Activated CD4-positive, alpha-beta T cell treated with anti-CD3 and anti-CD28 coated beads, Interleukin-10, Interleukin-2, amounts not matched to agents 100 ng/mL and 50 ng/mL, durations not matched to agents 16 hours and 8 hours (primary cell): ENCODE measurements at regions not wholly inside any gene's neighbourhood (a gene's known extent, or its start where the extent isn't known, plus 50 kb on each side); places are given as distances from the start of the nearest gene placed in this dataset.
"Not testable (repeated sequence)": the region's sequence is repeated elsewhere in the genome, so short reads cannot be mapped to it uniquely, and the experiment has no call there.

Experiments used
- DNase-seq: peaks from one replicate; pipeline ENCODE4 v3.0.0-alpha.2; 2020

DNA sequence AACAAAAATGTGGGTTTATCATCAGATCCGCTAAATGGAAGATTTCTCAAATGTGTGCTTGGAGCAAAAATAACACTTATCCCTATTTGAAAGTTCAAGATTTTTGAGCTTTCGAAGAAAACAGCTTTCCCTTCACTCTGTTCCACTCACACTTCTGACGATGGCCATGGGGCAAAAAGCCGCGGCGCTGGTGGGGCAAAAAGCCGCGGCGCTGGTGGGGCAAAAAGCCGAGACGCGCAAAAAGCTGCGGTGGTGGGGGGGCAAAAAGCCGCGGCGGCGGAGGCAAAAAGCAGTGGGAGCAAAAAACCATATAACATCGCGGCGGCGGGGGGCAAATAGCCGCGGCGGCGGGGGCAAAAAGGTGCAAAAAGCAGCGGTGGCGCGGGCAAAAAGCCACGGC, 1631.5 kb downstream of the RPIA start:
- DNase-seq: not testable (repeated sequence)

DNA sequence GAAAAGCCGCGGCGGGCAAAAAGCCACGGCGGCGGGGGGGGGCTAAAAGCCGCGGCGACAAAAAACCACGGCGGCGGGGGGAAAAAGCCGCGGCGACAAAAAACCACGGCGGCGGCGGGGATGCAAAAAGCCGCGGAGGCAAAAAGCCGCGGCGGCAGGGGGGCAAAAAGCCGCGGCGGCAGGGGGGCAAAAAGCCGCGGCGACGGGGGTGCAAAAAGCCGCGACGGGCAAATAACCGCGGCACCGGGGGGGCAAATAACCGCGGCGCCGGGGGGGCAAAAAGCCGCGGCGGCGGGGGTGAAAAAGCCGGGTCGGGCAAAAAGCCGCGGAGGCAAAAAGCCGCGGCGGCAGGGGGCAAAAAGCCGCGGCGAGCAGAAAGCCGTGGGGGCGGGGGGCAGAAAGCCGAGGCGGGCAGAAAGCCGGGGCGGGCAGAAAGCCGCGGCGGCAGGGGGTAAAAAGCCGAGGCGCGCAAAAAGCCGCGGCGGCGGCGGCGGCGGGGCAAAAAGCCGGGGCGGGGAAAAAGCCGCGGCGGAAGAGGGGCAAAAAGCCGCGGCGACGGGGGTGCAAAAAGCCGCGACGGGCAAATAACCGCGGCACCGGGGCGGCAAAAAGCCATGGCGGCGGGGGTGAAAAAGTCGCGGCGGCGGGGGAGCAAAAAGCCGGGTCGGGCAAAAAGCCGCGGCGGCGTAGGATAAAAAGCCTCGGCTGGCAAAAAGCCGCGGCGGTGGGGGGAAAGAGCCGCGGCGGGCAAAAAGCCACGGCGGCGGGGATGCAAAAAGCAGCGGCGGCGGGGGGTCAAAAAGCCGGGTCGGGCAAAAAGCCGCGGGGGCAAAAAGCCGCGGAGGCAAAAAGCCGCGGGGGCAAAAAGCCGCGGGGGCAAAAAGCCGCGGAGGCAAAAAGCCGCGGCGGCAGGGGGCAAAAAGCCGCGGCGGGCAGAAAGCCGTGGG, 1632.4 kb downstream of the RPIA start:
- DNase-seq: not testable (repeated sequence)

DNA sequence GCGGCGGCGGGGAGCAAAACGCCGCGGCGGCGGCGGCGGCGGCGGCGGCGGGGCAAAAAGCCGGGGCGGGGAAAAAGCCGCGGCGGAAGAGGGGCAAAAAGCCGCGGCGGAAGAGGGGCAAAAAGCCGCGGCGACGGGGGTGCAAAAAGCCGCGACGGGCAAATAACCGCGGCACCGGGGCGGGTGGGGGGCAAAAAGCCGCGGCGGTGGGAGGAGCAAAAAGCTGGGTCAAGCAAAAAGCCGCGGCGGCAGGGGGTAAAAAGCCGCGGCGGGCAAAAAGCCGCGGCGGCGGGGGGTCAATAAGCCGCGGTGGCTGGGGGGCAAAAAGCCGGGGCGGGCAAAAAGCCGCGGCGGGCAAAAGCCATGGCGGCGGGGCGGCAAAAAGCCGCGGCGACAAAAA, 1633.2 kb downstream of the RPIA start:
- DNase-seq: not testable (repeated sequence)

DNA sequence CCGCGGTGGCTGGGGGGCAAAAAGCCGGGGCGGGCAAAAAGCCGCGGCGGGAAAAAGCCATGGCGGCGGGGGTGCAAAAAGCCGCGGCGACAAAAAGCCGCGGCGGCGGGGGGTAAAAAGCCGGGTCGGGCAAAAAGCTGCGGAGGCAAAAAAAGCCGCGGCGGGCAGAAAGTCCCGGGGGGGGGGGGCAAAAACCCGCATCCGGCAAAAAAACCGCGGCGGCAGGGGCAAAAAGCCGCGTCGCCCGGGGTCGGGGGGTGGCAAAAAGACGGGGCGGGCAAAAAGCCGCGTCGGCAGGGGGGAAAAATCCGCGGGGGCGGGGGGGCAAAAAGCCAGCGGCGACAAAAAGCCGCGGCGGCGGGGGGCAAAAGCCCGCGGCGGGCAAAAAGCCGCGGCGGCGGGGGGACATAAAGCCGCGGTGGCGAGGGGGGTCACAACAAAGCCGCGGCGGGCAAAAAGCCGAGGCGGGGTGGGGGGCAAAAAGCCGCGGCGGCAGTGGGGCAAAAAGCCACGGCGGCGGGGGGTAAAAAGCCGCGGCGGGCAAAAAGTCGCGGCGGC, 1634.4 kb downstream of the RPIA start:
- DNase-seq: not testable (repeated sequence)

DNA sequence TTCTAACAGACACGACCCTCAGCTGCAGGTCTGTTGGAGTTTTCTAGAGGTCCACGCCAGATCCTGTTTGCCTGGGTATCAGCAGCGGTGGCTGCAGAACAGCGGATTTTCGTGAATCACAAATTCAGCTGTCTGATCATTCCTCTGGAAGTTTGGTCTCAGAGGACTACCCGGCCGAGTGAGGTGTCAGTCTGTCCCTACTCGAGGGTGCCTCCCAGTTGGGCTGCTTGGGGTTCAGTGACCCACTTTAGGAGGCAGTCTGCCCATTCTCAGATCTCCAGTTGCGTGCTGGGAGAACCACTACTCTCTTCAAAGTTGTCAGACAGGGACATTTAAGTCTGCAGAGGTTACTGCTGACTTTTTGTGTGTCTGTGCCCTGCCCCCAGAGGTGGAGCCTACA, 1664.1 kb downstream of the RPIA start:
- not testable (repeated sequence) for DNase-seq

DNA sequence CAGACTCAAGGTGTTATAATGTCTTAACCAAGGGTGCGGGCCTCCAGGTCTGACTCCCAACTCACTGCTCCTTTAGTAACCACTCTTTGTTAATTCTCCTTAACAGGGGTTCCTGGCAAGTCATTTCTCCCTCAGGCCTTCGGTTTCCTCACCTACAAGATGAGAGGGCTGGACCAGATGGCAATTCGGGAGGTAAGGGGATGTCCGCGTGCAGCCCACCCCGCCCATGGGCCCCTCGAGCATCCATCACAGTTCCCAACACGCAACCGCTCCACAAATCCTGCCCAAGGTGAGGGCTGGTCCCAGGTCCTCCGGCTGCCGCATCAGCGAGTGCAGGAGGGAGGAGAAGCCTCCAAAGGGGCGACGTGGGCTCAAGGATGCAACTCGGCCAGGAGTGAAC, 1667.9 kb downstream of the RPIA start:
- DNase-seq: not testable (repeated sequence)

DNA sequence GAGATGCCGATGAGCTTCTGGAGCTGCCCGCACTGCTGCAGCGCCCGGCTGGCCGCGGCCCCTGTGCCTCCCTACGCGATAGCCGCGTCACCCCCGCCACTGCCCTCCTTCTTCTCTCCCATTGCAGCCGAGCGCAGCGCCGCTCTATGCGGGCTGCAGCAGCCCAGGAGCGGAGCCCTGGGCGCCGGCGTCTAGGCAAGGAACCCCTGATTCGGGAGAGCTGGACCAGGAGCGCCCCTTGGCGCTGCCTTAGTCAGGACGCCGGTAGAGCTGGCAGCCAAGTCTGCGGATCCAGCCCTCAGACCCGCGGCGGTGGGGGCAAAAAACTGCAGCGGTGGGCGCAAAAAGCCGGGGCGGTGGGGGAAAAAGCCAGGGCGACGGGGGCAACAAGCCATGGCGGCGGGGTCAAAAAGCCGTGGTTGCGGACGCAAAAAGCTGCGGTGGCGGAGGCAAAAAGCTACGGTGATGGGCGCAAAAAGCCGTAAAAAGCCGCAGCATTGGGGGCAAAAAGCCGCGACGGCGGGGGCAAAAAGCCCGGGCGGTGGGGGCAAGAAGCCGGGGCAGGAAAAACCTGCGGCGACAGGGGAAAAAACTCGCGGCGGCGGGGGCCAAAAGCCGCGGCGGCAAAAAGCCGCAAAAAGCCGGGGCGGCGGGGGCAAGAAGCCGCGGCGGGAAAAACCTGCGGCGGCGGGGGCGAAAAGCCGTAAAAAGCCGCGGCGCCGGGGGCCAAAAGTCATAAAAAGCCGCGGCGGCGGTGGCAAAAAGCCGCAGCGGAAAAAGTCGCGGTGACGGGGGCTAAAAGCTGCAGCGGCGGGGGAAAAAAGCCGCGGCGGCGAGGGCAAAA, 1668.6 kb downstream of the RPIA start:
- not testable (repeated sequence) for DNase-seq

DNA sequence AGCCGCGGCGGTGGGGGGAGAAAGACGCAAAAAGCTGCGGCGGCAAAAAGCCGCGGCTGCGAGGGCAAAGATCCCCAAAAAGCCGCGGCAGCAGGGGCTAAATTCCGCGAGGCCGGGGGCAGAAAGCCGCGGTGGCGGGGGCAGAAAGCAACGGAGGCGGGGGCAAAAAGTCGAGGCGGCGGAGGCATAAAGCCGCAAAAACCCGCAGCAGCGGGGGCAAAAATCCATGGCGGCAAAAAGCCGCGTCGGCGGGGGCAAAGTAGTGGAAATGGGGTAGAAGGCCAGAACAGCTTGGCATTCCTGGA, 1669.2 kb downstream of the RPIA start:
- not testable (repeated sequence) for DNase-seq
